ENCODE measurements at regions not wholly inside any gene's neighbourhood (a gene's known extent, or its start where the extent isn't known, plus 50 kb on each side); places are given as distances from the start of the nearest gene placed in this dataset.
"Not testable (repeated sequence)": the region's sequence is repeated elsewhere in the genome, so short reads cannot be mapped to it uniquely, and the experiment has no call there.

GRCh38 chr12:46572644-46573346, 200.2 kb upstream of the SLC38A2 start:
- DNase-seq (ENCODE audit: low read depth in 2 of 2): no peak

GRCh38 chr12:46571608-46572007, 199.0 kb upstream of the SLC38A2 start:
- DNase-seq (ENCODE audit: low read depth in 2 of 2): no peak

GRCh38 chr12:46569826-46570439, 197.4 kb upstream of the SLC38A2 start:
- DNase-seq (ENCODE audit: low read depth in 2 of 2): no peak

- DNase-seq (ENCODE audit: low read depth in 2 of 2): no peak
Observed at GRCh38 chr12:46567667-46568066, 195.1 kb upstream of the SLC38A2 start.

DNA sequence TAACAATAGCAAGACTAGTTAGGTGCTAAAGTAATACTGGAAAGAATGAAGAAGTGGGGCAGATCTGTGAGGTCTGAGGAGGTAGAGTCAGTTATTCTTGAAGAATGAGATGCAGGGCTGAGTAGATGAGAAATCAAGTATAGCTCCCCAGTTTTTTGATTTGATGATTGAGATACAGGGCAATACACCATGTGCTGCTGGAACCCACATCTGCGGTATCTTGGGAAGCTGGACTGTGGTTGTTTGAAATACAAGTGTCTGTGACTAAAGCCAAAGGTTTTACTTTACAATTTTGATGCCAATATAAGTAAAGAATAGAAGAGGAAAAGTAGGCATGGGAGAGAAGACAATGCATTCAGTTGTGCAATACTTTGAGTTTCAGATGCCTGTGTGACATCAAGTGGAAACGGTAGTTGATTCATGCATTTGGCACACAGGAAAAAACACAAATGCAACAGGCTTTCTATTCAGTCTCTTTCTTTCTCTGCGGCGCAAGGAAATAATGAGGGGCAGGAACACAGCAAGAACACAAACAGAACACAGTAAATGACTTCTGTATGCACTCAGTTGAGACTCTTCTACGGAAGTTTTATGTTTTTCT, 190.2 kb upstream of the SLC38A2 start:
- no peak for DNase-seq (ENCODE audit: low read depth in 2 of 2)

DNA sequence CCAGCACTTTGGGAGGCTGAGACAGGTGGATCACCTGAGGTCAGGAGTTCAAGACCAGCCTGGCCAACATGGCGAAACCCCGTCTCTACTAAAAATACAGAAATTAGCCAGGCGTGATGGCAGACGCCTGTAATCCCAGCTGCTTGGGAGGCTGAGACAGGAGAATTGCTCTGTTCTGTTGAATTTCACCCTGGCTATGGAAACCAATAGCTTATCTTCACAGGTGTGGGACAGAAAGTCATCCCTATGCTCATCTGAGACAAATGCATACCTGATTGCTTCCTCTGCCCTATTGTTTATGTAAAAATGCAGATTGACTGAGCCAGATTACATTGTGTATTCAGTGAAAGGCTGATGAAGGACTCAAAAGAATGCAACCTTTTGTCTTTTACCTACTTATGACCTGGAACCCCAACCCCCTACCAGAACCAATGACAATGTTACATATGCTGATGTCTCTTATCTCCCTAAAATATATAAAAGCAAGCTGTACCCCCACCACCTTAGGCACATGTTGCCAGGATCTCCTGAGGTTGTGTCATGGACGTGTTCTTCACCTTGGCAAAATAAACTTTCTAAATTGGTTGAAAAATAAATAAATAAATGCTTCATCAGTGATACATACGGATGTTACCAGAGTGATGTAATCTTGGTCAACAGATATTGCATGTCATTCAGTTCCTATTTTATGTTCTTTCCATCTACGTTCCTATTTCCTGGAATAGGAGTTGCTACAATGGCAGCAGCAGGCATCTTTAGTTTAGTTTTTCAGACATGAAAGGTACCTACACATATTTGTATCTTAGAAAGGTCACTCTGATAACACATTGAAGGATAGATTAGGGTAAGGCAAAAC, 189.4 kb upstream of the SLC38A2 start:
- not testable (repeated sequence) for DNase-seq (ENCODE audit: low read depth in 2 of 2)

DNA sequence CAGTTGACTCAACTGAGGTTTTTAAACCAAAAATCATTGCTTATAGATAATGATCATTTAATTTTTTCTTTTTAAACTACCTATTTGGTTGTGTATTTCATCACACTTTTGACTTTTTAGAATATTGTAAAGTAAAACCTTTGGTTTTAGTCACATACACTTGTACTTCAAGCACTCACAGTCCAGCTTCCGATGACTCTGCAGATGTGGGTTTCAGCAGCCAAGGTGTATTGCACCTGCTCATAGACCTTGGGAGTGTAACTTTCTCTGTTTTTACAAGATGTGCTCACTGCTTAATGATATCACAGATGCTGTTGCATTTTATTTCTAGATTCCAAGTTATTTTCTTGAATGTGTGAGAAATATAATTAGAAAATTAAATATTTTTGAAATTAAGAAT, 188.3 kb upstream of the SLC38A2 start:
- DNase-seq (ENCODE audit: low read depth in 2 of 2): no peak

GRCh38 chr12:46560089-46560488, 187.5 kb upstream of the SLC38A2 start:
- no peak for DNase-seq (ENCODE audit: low read depth in 2 of 2)

GRCh38 chr12:46559311-46559710, 186.7 kb upstream of the SLC38A2 start:
- no peak for DNase-seq (ENCODE audit: low read depth in 2 of 2)

- DNase-seq (ENCODE audit: low read depth in 2 of 2): no peak
Observed at GRCh38 chr12:46558677-46559076, 186.1 kb upstream of the SLC38A2 start.

GRCh38 chr12:46557539-46558373, 185.2 kb upstream of the SLC38A2 start:
- no peak for DNase-seq (ENCODE audit: low read depth in 2 of 2)

DNA sequence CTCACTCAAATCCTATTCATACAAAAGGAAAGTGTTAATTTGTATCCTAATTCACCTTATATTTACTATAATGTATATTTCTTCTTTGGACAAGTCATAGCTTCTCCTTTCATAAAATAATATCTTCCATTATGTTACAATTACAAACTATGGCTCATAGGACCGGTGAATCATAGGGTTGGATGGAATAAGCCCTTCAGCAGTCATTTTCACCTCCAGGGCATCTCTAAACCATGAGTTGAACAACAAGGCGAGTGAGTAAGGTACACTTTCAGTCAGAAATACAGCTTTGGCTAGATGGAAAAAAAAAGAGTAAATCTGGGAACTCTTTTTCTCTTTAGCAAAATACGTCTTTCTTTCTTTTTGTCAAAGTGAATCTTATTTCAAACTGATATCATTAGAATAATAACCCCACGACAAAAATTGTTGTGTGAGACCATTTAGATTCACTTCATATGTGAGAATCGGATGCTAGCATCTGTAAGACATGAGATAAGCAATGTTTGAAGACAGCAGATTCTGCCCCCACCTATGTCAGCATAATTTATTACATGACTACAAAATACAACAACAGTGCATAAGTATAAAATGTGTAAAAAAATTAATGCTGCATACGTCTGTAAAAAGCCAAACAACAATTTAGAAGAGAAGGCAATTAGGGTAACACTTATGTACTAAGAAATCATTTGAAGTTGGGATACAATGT, 184.4 kb upstream of the SLC38A2 start:
- no peak for DNase-seq (ENCODE audit: low read depth in 2 of 2)

DNA sequence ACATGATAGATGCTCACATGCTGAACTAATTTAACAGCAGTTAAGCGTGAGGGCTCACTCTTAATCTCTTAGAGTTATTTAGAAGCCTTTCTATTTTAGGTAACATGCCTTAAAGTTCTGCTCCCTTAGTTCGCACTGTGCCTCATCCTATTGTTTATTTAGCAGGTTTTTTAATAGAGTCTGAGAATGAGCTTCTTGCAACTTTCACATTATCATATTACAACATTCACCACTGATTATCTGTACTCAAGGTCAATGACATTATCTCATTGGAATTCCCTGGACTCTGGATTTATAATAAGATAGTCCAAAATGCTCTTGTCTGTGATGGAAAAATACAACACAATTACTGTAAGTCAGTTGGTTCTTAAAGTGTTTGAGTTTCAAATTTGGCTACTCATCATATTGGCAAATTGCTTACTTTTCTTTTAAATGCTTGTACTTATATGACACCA, 183.6 kb upstream of the SLC38A2 start:
- no peak for DNase-seq (ENCODE audit: low read depth in 2 of 2)

DNA sequence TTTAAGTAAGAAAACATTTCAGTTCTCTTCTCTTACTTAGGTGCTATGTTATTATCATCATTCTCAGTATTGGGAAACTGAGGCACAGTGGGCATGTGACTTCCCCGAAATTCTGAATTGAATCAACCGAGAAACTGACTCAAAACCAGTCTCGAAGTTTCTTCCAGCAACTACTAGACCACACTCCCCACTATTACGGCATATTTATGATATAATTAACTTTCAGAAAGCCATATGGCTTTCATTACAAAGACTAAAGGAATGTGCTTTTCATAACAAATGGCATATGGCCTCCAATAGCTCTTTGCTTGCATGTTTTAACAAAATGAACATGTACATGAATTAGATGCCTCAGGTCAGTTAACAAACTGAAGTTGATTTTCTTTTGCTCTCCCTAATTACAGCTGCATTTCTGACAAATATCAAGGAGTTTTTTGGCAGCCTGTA, 182.9 kb upstream of the SLC38A2 start:
- DNase-seq (ENCODE audit: low read depth in 2 of 2): no peak

DNA sequence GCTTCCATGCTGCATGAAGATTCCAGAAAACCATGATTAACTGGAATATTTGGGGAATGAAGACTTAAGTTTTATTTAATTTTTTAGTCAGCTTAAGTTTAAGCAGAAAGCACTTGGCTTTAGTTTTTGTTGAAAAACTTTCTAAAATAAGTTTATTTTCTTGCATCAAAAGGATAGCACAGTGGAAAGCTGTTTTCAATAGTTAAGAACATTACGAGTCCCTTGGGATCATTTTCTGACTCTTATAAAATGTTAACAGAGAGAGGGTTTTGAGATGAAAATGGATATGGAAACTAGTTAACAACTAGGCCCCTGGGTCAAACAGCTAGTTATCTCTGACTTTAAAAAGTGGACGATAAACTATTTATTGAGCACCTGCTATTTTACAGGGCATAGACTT, 181.9 kb upstream of the SLC38A2 start:
- no peak for DNase-seq (ENCODE audit: low read depth in 2 of 2)

- no peak for DNase-seq (ENCODE audit: low read depth in 2 of 2)
Observed at GRCh38 chr12:46553911-46554310, 181.3 kb upstream of the SLC38A2 start.

- DNase-seq (ENCODE audit: low read depth in 2 of 2): no peak
Observed at GRCh38 chr12:46553266-46553665, 180.7 kb upstream of the SLC38A2 start.

- DNase-seq (ENCODE audit: low read depth in 2 of 2): no peak
Observed at GRCh38 chr12:46550266-46550879, 177.8 kb upstream of the SLC38A2 start.

- DNase-seq (ENCODE audit: low read depth in 2 of 2): no peak
Observed at GRCh38 chr12:46549527-46550265, 177.1 kb upstream of the SLC38A2 start.
